ENCODE measurements at regions not wholly inside any gene's neighbourhood (a gene's known extent, or its start where the extent isn't known, plus 50 kb on each side); places are given as distances from the start of the nearest gene placed in this dataset.
"Not testable (repeated sequence)": the region's sequence is repeated elsewhere in the genome, so short reads cannot be mapped to it uniquely, and the experiment has no call there.

DNA sequence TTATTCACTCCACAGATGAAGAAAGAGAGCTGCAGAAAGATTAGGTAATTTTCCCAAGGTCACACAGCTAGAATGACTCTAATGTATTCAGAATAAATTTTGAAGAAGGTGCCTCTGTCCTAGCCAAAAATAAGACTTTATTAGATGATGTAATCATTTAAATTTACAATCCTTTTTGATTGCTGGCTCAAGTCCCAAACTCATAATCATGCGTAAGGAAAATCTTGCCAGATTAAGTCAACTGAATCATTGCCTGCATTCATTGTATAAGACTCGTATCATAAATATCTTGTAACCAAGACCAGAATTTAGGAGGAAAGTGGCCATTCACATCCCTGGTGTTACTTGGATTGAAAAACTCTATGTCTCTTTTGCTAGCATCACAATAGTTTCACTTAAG lies 53.1 kb upstream of the STK39 start:
- DNase-seq (ENCODE audit: low read depth in 1 of 2, low spot score in 1 of 2), result no peak

DNA sequence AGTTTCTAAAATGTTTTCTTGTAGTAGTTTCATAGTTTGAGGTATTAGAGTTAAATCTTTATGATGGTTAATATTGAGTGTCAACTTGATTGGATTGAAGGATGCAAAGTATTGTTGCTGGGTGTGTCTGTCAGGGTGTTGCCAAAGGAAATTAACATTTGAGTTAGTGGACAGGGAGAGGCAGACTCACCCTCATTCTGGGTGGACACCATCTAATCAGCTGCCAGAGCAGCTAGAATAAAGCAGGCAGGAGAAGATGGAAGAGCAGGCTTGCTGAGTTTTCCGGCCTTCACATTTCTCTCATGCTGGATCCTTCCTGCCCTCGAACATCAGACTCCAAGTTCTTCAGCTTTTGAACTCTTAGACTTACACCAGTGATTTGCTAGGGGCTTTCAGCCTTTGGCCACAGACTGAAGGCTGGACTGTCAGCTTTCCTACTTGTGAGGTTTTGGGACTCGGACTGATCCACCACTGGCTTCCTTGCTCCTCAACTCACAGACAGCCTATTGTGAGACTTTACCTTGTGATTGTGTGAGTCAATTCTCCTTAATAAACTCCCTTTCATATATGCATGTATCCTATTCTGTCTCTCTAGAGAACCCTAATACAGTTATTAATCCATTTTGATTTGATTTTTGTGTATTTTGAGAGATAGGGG lies 56.8 kb upstream of the STK39 start:
- no peak for DNase-seq (ENCODE audit: low read depth in 1 of 2, low spot score in 1 of 2)

DNA sequence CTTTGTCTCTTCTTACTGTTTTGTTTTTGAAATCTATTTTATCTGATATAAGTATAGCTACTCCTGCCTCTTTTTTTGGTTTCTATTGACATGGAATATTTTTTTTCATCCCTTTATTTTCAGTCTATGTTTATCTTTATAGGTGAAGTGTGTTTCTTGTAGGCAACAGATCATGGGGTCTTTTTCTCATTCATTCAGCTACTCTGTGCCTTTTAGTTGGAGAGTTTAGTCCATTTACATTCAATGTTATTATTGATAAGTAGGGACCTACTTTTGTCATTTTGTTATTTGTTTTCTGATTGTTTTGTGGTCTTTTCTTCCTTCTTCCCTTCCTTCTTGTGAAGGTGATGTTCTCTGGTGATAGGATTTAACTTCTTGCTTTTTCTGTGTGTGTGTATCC lies 60.0 kb upstream of the STK39 start:
- DNase-seq (ENCODE audit: low read depth in 1 of 2, low spot score in 1 of 2), result no peak

DNA sequence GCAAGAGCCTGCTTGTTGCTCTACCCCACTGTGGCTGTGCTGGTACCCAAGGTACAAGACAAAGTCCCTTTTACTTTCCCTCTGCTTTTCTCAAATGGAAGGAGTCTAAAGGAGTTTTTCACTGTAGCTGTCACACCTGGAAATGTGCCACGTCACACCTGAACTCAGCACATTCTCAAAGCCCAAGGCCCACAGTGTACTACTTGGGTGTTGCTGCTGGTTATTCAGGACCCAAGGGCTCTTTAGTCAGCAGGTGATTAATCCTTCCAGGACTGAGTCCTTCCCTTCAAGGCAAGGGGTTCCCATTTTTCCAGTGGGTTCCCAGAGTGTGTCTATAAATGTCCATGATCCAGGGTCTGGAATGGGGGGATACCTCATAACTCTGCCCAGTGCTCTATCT lies 63.2 kb upstream of the STK39 start:
- DNase-seq (ENCODE audit: low read depth in 1 of 2, low spot score in 1 of 2), result no peak

GRCh38 chr2:168311261-168311910 lies 64.0 kb upstream of the STK39 start:
- DNase-seq (ENCODE audit: low read depth in 1 of 2, low spot score in 1 of 2), result no peak

DNA sequence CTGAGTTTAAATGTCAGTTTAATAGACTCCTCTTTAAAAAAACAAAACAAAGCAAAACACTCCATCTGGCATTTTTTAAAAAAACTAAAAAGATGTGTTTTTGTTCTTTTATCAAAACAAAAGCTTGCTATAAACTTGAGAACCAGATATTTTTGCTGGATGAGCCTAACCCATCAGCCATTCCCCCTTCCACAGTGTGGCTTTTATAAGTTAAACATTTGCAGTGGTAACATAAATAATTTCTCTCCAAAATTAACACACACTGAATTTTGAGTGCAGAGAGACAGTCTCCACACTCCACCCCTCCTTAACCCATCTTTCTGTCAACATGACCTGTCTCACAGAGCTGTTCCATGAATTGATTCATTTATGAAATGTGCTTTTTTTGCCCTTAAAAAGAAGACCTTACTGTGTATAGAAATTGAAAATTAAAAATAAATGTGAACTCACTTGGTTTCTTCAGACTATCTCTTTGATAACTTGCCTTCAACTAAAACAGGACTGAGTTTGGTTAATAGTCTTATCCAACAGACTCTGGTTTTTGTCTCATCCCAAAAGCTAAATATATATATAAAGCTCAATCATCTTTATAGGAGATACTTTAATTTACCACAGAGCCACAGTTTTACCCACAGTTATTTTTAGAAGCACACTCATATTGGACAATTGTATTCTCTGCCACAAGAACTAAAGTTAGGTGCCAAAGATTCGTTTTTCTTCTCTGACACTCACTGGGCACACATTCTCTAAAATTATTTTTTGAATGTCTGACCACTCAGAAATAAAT lies 64.8 kb upstream of the STK39 start:
- no peak for DNase-seq (ENCODE audit: low read depth in 1 of 2, low spot score in 1 of 2)

GRCh38 chr2:168314236-168314635 lies 66.8 kb upstream of the STK39 start:
- no peak for DNase-seq (ENCODE audit: low read depth in 1 of 2, low spot score in 1 of 2)

- no peak for DNase-seq (ENCODE audit: low read depth in 1 of 2, low spot score in 1 of 2)
Measured at GRCh38 chr2:168315331-168316072, 68.1 kb upstream of the STK39 start.

GRCh38 chr2:168316073-168316440 lies 68.7 kb upstream of the STK39 start:
- DNase-seq (ENCODE audit: low read depth in 1 of 2, low spot score in 1 of 2), result no peak

- no peak for DNase-seq (ENCODE audit: low read depth in 1 of 2, low spot score in 1 of 2)
Measured at GRCh38 chr2:168317282-168317681, 69.9 kb upstream of the STK39 start.

DNA sequence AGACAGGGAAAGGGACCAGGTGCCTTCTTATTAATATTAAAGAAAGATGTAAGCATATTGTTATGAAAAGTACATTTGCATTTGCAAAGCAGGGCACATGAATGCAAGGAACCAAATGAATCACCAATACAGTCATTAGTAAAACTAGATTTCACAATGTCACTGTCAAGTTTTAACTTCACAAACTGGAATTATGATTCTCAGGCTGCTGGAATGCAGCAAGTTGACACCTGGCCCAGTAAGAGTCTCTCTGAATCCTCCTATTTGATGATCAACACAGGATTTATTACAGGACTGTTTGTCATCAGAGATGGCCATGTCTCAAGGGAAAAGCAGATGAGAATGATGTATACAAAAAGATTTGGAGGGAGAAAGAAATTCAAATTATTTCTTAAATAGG lies 72.9 kb upstream of the STK39 start:
- DNase-seq (ENCODE audit: low read depth in 1 of 2, low spot score in 1 of 2), result no peak

DNA sequence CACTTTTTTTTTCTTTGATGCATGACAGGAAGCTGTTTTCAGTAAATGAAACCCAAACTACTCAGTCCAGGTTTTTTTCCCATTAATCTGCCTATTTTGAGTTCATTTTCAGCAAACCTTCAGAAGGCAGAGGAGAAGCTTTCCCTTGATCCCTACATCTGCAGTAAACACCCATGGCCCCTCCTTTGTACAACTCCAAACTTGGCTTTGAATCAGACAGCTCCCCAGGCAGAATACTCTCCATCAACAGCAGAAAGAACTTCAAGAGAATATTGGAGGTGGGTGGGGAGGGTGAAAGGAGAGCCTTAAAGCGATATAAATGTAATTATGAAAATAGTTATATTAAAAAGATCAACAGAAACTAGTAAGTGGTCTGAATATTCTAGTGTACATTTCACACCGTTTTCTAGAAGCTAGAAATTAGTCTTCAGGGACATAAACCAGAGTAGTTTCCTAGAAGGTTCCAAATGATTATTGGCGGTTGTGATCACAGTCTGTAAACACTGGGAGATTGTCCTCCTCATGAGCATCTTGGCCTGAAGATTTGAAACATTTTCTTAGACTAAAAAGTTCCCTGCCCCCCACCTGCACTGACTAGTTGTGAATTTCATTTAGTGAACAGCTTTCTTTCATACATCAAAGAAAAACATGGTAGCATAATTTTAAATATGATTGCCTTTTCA lies 75.1 kb upstream of the STK39 start:
- DNase-seq (ENCODE audit: low read depth in 1 of 2, low spot score in 1 of 2), result no peak

- no peak for DNase-seq (ENCODE audit: low read depth in 1 of 2, low spot score in 1 of 2)
Measured at GRCh38 chr2:168323529-168324021, 76.2 kb upstream of the STK39 start.

DNA sequence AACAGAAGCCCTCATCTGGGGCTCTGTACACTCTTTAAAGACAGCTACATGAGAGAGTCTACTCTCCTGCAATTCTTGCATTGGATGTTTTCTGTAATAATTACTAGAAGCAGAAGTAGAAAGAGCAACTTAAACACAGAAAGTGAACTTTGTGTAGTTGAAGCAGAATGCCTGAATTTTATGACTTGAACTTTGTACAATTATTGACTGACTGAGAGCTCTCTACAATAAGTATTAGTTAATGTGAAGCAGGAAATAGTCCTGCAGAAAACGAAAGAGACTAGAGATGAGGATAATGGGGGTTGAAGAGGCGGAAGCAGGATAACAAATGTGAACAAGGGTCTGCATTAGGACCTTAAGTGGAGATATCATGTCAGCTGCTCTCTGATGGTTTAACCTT lies 79.2 kb upstream of the STK39 start:
- DNase-seq (ENCODE audit: low read depth in 1 of 2, low spot score in 1 of 2), result no peak

GRCh38 chr2:168327328-168327727 lies 79.9 kb upstream of the STK39 start:
- no peak for DNase-seq (ENCODE audit: low read depth in 1 of 2, low spot score in 1 of 2)

- no peak for DNase-seq (ENCODE audit: low read depth in 1 of 2, low spot score in 1 of 2)
Measured at GRCh38 chr2:168328421-168328820, 81.0 kb upstream of the STK39 start.

DNA sequence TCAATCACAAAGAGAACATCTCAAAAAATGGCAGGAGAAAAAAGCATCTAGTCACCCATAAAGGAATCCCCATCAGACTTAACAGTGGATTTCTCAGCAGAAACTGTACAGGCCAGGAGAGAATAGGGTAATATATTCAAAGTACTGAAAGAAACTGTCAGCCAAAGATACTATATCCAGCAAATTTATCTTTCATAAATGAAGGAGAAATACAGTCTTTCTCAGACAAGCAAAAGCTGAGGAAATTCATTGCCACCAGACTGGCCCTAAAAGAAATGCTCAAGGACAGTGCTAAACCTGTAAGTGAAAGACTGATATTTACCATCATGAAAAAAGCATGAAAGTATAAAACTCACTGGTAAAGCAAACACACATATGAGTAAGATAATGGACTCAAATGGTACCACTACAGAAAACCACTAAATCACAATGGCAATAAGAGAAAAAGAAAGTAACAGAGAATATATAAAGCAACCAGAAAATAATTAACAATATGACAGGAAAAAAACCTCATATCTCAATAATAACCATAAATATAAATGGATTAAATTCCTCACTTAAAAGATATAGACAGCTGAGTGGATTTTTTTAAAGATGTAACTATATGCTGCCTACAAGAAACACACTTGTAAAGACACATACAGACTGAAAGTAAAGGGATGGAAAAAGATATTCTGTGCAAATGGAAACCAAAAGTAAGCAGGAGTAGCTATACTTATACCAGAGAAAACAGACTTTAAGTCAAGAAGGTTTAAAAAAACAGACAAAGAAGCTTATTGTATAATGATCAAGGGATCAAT lies 83.4 kb upstream of the STK39 start:
- no peak for DNase-seq (ENCODE audit: low read depth in 1 of 2, low spot score in 1 of 2)

DNA sequence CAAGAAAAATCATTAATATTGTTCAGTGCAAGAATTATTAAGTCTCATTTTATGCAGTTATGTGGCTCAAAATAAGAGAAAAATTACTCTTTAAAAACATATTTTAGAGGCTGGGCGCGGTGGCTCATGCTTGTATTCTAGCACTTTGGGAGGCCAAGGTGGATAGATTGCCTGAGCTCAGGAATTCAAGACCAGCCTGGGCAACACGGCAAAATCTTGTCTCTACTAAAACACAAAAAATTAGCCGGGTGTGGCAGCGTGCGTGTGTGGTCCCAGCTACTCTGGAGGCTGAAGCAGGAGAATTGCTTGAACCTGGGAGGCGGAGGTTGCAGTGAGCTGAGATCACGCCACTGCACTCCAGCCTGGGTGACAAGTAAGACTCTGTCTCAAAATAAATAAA lies 87.9 kb upstream of the STK39 start:
- not testable (repeated sequence) for DNase-seq (ENCODE audit: low read depth in 1 of 2, low spot score in 1 of 2)

DNA sequence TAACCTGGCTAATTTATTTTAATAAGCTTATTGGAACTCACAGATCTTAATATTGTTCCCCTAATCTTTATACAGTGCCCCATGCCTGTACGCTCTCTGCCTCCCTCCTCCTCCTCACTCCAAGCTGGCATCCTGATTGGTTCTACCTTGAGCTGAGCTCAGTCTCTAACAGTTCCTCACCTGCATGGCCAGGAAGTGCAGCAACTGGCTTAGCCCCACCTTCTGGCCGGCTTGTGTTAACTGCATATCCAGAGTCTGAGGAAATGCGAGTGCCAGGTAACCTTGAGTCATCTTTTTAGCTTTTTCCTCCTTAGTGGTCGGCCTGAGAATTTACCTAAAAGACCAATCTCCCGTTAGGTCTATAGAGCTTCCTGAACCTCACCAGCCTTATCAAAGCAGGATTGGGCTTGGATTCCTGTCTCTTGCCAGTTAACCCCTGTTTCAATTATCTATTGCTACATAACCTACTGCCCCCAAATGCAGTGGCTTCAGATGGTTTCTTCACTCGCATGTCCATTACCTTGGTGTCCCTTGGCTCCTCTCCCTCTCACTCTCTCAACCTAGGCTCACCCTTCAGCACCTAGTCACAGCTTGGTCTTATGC lies 89.5 kb upstream of the STK39 start:
- DNase-seq (ENCODE audit: low read depth in 1 of 2, low spot score in 1 of 2), result peak; percentile 7 to 20

- DNase-seq (ENCODE audit: low read depth in 1 of 2, low spot score in 1 of 2), result no peak
Measured at GRCh38 chr2:168338292-168338691, 90.9 kb upstream of the STK39 start.
